Cardiac fibroblast (primary cell): ENCODE measurements at regions not wholly inside any gene's neighbourhood (a gene's known extent, or its start where the extent isn't known, plus 50 kb on each side); places are given as distances from the start of the nearest gene placed in this dataset.
"Not testable (repeated sequence)": the region's sequence is repeated elsewhere in the genome, so short reads cannot be mapped to it uniquely, and the experiment has no call there.

Source experiments
- DNase-seq, 2 donors: peaks; one replicate each; pipeline versions ENCODE4 v3.0.0 to v3.0.0-alpha.2; 2010; ENCODE audit warnings: low read depth in 2 of 2
- H3K4me3 ChIP-seq, 2 donors: replicated peaks in 1 of 2; 1 replicate in 1 of 2; 2 replicates in 1 of 2; pipeline ENCODE4 v1.5.1; 2011; ENCODE audit warnings: low read depth in 2 of 2, low read length in 2 of 2, mild to moderate bottlenecking in 2 of 2, moderate library complexity in 1 of 2
- TF ChIP-seq, protein P1 (sequence below): IDR thresholded peaks from one replicate; pipeline ENCODE4 v1.5.1; 2011; ENCODE audit warnings: low read depth, mild to moderate bottlenecking, low read length, inconsistent platforms

DNA sequence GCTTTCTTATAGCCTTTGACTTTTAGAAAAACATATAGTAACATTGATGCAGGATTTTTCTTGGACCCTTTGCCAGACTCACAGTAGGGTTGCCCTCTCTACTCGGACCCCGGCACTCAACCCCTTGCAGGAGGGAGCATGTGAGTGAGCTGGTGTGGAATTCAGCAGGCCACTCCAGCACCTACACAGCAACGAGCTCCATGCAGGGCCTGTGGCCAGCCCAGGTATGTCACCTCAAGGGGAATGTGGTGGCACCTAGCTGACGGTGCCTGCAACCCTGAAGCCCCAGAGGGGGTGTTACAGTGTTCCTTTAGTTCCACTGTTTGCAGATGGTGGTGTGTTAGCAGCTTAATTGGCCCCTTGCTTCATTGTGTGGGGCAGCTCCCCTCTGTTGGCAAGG is 414.9 kb downstream of the KCNJ2 start:
- no peak for DNase-seq
- TF ChIP-seq, protein P1, sequence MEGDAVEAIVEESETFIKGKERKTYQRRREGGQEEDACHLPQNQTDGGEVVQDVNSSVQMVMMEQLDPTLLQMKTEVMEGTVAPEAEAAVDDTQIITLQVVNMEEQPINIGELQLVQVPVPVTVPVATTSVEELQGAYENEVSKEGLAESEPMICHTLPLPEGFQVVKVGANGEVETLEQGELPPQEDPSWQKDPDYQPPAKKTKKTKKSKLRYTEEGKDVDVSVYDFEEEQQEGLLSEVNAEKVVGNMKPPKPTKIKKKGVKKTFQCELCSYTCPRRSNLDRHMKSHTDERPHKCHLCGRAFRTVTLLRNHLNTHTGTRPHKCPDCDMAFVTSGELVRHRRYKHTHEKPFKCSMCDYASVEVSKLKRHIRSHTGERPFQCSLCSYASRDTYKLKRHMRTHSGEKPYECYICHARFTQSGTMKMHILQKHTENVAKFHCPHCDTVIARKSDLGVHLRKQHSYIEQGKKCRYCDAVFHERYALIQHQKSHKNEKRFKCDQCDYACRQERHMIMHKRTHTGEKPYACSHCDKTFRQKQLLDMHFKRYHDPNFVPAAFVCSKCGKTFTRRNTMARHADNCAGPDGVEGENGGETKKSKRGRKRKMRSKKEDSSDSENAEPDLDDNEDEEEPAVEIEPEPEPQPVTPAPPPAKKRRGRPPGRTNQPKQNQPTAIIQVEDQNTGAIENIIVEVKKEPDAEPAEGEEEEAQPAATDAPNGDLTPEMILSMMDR = no peak
- H3K4me3 ChIP-seq = no peak overlapping the region

DNA sequence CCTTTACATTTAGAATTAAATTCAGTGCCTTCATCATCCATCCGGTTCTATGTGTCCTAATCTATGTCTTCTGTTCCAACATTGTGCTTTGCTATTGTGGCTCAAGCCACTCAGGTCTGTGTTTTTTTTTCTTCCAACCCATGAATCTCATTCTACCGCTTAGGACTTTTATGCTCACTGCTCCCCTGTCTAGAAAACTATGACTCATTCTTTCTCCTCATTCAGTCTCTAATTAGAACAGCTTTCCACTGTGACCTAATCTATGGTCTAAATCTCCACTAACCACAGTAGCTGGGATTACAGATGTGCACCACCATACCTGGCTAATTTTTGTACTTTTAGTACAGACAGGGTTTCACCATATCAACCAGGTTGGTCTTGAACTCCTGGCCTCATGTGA is 418.7 kb downstream of the KCNJ2 start:
- TF ChIP-seq, protein P1 = no peak
- DNase-seq = peak in 1 of 2 donors; percentile 1
- no peak overlapping the region for H3K4me3 ChIP-seq

DNA sequence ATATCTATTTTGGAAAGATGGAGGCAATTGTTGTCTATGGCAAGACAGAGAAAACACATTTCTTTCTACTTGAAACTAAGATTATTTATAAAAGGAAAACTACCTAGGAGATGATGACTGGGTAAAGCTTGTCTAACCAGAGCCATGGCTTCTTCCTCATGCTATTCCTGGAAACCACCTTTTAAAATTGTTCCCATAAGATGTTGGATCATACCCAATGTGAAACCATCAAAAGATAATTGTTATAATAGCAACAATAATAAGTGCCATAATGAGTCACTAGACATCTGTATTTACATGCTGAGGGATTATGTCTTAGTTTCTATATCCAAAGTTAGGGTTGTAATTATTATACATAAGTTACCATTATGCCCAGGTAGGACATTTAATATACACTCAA is 428.4 kb downstream of the KCNJ2 start:
- DNase-seq = no peak
- no peak overlapping the region for H3K4me3 ChIP-seq
- TF ChIP-seq, protein P1 = no peak

DNA sequence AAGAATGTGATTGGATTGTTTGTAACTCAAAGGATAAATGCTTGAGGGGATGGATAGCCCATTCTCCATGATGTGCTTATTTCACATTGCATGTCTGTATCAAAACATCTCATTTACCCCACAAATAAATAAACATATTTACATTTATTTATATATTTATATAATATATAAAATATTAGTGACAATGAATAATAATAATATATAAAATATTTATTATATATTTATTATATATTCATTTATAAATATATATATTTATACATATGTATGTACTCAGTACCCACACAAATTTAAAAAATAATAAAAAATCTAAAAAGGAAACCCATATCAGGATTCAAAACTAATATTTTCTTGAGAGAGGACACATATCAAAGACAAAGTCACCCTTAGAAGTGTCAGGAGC is 429.9 kb downstream of the KCNJ2 start:
- TF ChIP-seq, protein P1 = no peak
- DNase-seq = no peak
- no peak overlapping the region for H3K4me3 ChIP-seq

DNA sequence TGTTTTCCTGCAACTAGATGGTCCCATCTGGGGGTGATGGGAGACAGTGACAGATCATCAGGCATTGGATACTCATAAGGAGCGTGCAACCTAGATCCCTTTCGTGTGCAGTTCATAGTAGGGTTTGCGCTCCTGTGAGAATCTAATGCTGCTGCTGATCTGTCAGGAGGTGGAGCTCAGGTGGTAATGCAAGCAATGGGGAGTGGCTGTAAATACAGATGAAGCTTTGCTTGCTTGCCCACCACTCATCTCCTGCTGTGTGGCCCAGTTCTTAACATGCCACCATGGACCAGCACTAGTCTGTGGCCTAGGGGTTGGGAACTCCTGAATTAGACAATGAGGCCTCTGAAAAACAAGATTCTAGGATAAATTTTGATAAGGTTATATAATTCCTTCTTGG is 430.6 kb downstream of the KCNJ2 start:
- H3K4me3 ChIP-seq, DNase-seq: not testable (repeated sequence)

DNA sequence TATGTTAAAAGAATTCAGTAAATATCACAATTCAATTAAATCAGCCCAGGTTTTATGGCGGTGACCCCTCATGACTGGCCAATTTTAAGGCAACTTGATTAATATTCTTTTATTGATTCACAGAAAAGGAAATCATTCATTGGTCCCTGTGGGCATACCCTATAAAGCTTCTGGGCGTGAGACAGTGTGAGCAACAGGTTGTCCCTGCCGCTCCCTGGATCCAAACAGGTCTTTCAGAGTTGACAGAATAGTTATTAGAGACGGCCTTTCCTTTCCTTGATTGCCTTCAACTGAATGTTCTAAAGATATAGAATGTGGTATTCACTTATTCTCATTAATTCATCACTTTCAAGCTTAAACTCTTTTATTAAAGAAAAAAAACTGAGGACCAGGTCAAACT is 433.9 kb downstream of the KCNJ2 start:
- TF ChIP-seq, protein P1 = no peak
- H3K4me3 ChIP-seq = no peak overlapping the region
- no peak for DNase-seq

DNA sequence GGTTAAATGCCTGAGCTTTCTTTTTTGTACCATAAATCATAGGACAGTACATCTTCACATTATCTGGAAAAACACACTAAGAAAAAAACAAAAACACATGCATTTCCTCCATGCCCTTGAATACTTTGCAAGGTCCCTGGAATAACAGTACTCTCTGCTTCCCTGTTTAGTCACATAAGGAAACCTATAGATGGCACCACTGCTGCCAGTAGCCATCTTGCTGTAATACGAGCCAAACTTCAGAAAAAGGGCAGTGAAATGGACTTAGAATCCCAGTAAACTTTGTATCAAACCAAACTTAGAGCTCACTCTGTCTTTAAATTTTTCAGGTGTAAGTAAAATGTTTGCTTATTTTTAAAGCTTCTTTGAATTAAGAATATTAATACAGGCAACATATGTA is 435.5 kb downstream of the KCNJ2 start:
- no peak for DNase-seq
- TF ChIP-seq, protein P1 = no peak
- no peak overlapping the region for H3K4me3 ChIP-seq

DNA sequence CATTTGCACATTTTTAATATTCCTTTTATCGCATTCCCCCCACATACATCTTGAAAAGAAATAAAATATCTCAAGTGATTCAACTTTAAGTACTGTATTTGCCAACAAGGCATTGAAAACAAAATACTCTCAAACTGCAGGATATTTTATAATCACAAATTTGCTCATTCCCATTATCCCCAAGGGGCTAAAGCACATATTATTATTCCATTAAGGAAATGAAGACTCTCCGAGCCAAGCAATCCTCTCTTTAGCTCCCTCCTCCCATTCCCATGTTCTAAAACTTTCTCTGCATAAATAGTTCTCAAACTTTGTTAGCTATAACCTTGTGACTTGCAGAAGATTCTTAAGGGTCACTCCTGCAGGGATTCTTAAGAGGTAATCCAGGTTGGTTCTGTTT is 436.8 kb downstream of the KCNJ2 start:
- no peak overlapping the region for H3K4me3 ChIP-seq
- DNase-seq = no peak
- TF ChIP-seq, protein P1 = no peak
